ENCODE measurements at regions not wholly inside any gene's neighbourhood (a gene's known extent, or its start where the extent isn't known, plus 50 kb on each side); places are given as distances from the start of the nearest gene placed in this dataset.
A peak's percentile ranks its signal among the peaks of the same experiment; 100 is the strongest.

DNA sequence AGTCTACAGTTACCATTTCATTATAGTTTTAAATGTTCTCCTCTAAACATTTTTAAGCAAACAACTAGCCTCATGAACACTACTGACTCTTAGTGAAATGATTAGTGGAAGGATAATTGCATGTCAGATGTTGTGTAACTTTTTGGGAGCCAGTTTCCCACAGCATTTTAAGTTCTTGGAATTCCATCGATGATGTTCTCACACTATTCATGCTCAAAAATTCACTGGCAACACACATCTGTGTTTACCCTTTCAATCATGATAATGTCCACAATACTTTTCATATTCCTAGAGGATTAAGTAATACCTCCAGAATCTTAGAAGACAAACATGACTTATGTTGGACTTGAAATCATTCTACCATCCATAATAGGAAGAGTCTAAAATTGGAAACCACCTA is 678.1 kb upstream of the ID4 start:
- no peak overlapping the region for H3K4me3 ChIP-seq (ENCODE audit: low read length)
- DNase-seq (ENCODE audit: low read depth), result peak; percentile 38
- TF ChIP-seq, protein P1, sequence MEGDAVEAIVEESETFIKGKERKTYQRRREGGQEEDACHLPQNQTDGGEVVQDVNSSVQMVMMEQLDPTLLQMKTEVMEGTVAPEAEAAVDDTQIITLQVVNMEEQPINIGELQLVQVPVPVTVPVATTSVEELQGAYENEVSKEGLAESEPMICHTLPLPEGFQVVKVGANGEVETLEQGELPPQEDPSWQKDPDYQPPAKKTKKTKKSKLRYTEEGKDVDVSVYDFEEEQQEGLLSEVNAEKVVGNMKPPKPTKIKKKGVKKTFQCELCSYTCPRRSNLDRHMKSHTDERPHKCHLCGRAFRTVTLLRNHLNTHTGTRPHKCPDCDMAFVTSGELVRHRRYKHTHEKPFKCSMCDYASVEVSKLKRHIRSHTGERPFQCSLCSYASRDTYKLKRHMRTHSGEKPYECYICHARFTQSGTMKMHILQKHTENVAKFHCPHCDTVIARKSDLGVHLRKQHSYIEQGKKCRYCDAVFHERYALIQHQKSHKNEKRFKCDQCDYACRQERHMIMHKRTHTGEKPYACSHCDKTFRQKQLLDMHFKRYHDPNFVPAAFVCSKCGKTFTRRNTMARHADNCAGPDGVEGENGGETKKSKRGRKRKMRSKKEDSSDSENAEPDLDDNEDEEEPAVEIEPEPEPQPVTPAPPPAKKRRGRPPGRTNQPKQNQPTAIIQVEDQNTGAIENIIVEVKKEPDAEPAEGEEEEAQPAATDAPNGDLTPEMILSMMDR (conservative IDR thresholded peaks at IDR 0.05; ENCODE audit: low read depth, low read length), result no peak

DNA sequence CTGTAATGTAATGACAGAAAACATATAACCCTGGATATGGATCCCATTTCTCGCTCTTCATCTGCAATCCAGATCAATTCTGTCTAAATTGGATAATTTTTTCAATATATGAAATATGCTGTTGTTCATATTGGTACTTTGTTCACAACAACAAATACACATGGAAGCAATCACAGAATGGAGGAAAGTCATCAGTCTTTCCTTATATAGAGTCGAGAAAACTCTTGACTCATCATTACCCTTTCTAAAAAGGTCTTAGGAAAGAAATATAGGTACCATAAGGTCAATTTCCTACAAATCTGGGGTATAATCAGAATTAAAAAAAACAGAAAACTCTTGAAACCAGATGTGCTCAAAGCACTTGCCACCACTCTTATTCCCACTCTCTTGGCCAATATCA is 677.6 kb upstream of the ID4 start:
- H3K4me3 ChIP-seq (ENCODE audit: low read length), result no peak overlapping the region
- TF ChIP-seq, protein P1 (conservative IDR thresholded peaks at IDR 0.05; ENCODE audit: low read depth, low read length), result no peak
- DNase-seq (ENCODE audit: low read depth), result no peak

- no peak for DNase-seq (ENCODE audit: low read depth)
- no peak overlapping the region for H3K4me3 ChIP-seq (ENCODE audit: low read length)
- TF ChIP-seq, protein P1 (conservative IDR thresholded peaks at IDR 0.05; ENCODE audit: low read depth, low read length), result no peak
These were observed 677.0 kb upstream of the ID4 start for GRCh38 chr6:19160081-19160730.

DNA sequence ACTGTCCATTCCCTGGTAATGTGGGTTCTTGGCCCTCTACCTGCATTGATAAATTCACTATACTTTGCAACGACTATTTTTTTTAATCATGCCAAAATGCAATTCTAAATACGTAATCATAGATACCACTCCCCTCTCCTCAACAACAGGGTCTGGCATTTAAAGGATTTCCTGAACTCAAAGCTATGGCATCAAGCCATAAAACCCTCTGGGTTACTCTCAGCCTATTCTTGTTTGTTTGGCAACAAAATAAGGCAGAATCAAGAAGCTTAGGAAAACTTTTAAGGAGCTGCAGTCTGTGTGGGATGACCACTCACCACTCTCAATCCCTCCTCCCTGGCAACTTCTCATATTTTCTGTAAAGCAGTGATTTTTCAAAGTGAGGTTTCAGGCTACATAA is 669.9 kb upstream of the ID4 start:
- TF ChIP-seq, protein P1 (conservative IDR thresholded peaks at IDR 0.05; ENCODE audit: low read depth, low read length), result no peak
- no peak overlapping the region for H3K4me3 ChIP-seq (ENCODE audit: low read length)
- DNase-seq (ENCODE audit: low read depth), result no peak

GRCh38 chr6:19169366-19169765 is 667.8 kb upstream of the ID4 start:
- TF ChIP-seq, protein P1 (conservative IDR thresholded peaks at IDR 0.05; ENCODE audit: low read depth, low read length), result no peak
- H3K4me3 ChIP-seq (ENCODE audit: low read length), result no peak overlapping the region
- no peak for DNase-seq (ENCODE audit: low read depth)

DNA sequence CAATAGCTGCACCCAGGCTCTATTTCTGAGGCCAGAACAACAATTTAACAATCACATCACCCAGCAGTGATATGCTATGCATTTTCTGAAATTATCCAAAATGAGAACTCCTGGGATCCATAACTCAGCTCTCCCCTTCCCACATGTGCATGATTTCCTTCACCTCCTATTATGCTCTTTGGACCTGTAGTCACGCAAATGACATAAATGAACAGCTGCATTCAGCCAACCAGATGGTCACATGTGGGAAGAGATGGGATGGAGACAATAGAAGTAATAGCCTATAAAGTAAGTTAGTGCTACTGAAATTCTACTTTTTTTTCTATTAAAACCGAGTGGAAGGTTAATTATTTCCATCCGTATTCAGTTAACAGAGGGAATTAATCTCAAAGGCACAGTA is 662.1 kb upstream of the ID4 start:
- no peak overlapping the region for H3K4me3 ChIP-seq (ENCODE audit: low read length)
- no peak for DNase-seq (ENCODE audit: low read depth)
- TF ChIP-seq, protein P1 (conservative IDR thresholded peaks at IDR 0.05; ENCODE audit: low read depth, low read length), result no peak

DNA sequence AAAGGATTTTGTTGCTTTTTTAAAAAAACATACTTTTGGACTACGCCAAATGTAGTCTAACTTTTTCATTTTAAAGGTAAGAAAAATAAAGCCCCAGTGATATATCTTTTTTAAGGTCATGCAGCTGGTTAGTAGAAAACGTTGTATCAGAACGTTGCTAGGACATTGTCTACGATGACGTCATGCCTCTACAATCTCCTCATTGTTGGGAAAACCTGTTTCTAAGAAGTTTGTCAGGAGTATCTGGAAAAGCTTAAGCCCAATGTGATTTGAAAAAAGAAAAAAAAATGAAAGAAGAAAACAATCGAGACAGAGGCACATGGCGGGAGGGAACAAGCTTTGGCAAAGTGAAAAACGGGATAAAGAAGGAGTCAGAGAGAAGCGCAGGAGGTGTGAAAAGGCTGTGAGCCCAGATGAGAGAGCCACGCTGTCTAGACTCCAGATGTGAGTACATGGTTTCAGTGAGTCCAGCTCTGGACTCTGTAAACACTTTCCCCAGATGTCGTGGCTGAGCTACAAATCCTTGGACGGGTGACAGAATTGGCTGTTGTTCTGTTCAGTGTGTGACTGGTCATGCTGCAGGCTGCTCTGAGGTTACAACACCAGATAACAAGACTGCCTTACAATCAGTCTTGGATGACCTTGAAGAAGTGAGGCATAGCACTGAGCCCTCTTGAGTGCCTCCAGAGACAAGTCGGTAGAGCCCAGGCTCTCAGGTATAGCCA is 656.7 kb upstream of the ID4 start:
- TF ChIP-seq, protein P1 (conservative IDR thresholded peaks at IDR 0.05; ENCODE audit: low read depth, low read length), result no peak
- DNase-seq (ENCODE audit: low read depth), result no peak

More for the DNA sequence above, 656.7 kb upstream of the ID4 start:
- no peak overlapping the region for H3K4me3 ChIP-seq (ENCODE audit: low read length)
